SK-N-SH (cell line): ENCODE measurements at regions not wholly inside any gene's neighbourhood (a gene's known extent, or its start where the extent isn't known, plus 50 kb on each side); places are given as distances from the start of the nearest gene placed in this dataset.

Experiments
- CTCF ChIA-PET: fragments of 300-600, 350-600 bp; formaldehyde crosslinking; extraction: SDS; loops from one replicate; lab custom pipeline; 2021; lab: Yijun Ruan, JAX
- POLR2A ChIA-PET: fragments of 350-600 bp; sonication (Branson Sonifier 250); formaldehyde crosslinking; extraction: SDS; loops from one replicate; lab custom pipeline; 2020; ENCODE audit warnings: antibody characterized with exemption, inconsistent platforms; lab: Yijun Ruan, JAX
- DNase-seq: peaks from one replicate; pipeline ENCODE4 v3.0.0; 2012
- H2AFZ ChIP-seq: fragments of 200-600 bp; sonication (generic); 2 replicates; pipeline ENCODE4 v1.8.1; 2016; ENCODE audit warnings: antibody characterized with exemption, mild to moderate bottlenecking, low read depth
- H3F3A ChIP-seq: fragments of 200-600 bp; sonication (generic); replicated peaks from 2 replicates; pipeline ENCODE3; 2016; ENCODE audit warnings: antibody characterized with exemption, mild to moderate bottlenecking; ENCODE audit not compliant: insufficient read depth
- H3K27ac ChIP-seq, 2 experiments: fragments of 200-500 bp in 1 of 2; fragments of 200-600 bp in 1 of 2; sonication (Bioruptor generic) in 1 of 2; sonication (generic), shearing (Covaris generic) in 1 of 2; 2 replicates each; pipeline versions ENCODE4 v1.5.1 to v1.6.1; 2014 to 2016; ENCODE audit warnings: low read depth in 2 of 2, inconsistent platforms in 1 of 2, low read length in 1 of 2, mild to moderate bottlenecking in 1 of 2, mixed read lengths in 1 of 2
- H3K27me3 ChIP-seq: fragments of 200-600 bp; sonication (generic), shearing (Covaris generic); 2 replicates; pipeline ENCODE4 v1.6.1; 2016; ENCODE audit warnings: mixed run types; ENCODE audit not compliant: insufficient read depth
- H3K36me3 ChIP-seq, 2 experiments: fragments of 200-500 bp in 1 of 2; fragments of 200-600 bp in 1 of 2; sonication (Bioruptor generic) in 1 of 2; sonication (generic) in 1 of 2; replicated peaks in 1 of 2; 2 replicates each; pipeline versions ENCODE3 to v1.5.1; 2014 to 2016; ENCODE audit warnings: low read length in 1 of 2, mild to moderate bottlenecking in 1 of 2; ENCODE audit not compliant: insufficient read depth in 2 of 2, control insufficient read depth in 1 of 2
- H3K4me1 ChIP-seq, 2 experiments: fragments of 200-500 bp in 1 of 2; fragments of 200-600 bp in 1 of 2; sonication (Bioruptor generic) in 1 of 2; sonication (generic), shearing (Covaris generic) in 1 of 2; 2 replicates each; pipeline versions ENCODE4 v1.5.1 to v1.6.1; 2014 to 2016; ENCODE audit warnings: low read depth in 1 of 2, low read length in 1 of 2, mixed run types in 1 of 2; ENCODE audit not compliant: insufficient read depth in 2 of 2, control insufficient read depth in 1 of 2
- H3K4me2 ChIP-seq: fragments of 200-600 bp; sonication (generic), shearing (Covaris generic); 2 replicates; pipeline ENCODE4 v1.6.1; 2017; ENCODE audit warnings: mixed run types
- H3K4me3 ChIP-seq, 2 experiments: fragments of 200-500 bp in 1 of 2; fragments of 200-600 bp in 1 of 2; sonication (Bioruptor generic) in 1 of 2; sonication (generic), shearing (Covaris generic) in 1 of 2; 2 replicates each; pipeline versions ENCODE4 v1.5.1 to v1.8.1; 2014 to 2016; ENCODE audit warnings: low read depth in 2 of 2, inconsistent platforms in 1 of 2, low read length in 1 of 2, mild to moderate bottlenecking in 1 of 2, mixed read lengths in 1 of 2, moderate library complexity in 1 of 2
- H3K79me2 ChIP-seq: fragments of 200-600 bp; sonication (generic); 2 replicates; pipeline ENCODE4 v1.8.1; 2017; ENCODE audit warnings: mild to moderate bottlenecking; ENCODE audit not compliant: insufficient read depth
- H3K9ac ChIP-seq: fragments of 200-600 bp; sonication (generic); 2 replicates; pipeline ENCODE4 v1.6.1; 2017; ENCODE audit warnings: mixed run types
- H3K9me2 ChIP-seq: fragments of 200-600 bp; sonication (generic); 2 replicates; pipeline ENCODE4 v1.6.1; 2017; ENCODE audit warnings: mixed run types
- H3K9me3 ChIP-seq: fragments of 200-600 bp; sonication (generic); 2 replicates; pipeline ENCODE4 v1.6.1; 2017; ENCODE audit warnings: mixed run types, mild to moderate bottlenecking, moderate library complexity
- H4K20me1 ChIP-seq: fragments of 200-600 bp; sonication (generic); 2 replicates; pipeline ENCODE4 v1.6.1; 2017; ENCODE audit warnings: mild to moderate bottlenecking, mixed run types; ENCODE audit not compliant: insufficient read depth
- ELF1 ChIP-seq: IDR thresholded peaks from 2 replicates; pipeline ENCODE4 v1.4.0; 2012
- EP300 ChIP-seq, 2 experiments: IDR thresholded peaks; 2 replicates each; pipeline versions ENCODE4 v1.4.0 to v1.6.1; 2012; ENCODE audit warnings: borderline replicate concordance in 1 of 2, low read depth in 1 of 2, low read length in 1 of 2
- EZH2phosphoT487 ChIP-seq: fragments of 200-600 bp; sonication (generic); IDR thresholded peaks from 2 replicates; pipeline ENCODE4 v1.6.1; 2017; ENCODE audit warnings: low read depth, mixed run types, mild to moderate bottlenecking, antibody characterized with exemption, moderate library complexity, borderline replicate concordance
- FOXM1 ChIP-seq: IDR thresholded peaks from 2 replicates; pipeline ENCODE4 v1.4.0; 2012; ENCODE audit warnings: low read depth, mild to moderate bottlenecking
- GATA2 ChIP-seq: sonication (generic); formaldehyde crosslinking; IDR thresholded peaks from 2 replicates; pipeline ENCODE4 v1.5.0; 2020; ENCODE audit warnings: mild to moderate bottlenecking, missing genetic modification reagents
- JUND ChIP-seq: IDR thresholded peaks from 2 replicates; pipeline ENCODE4 v1.4.0; 2012
- MAX ChIP-seq: IDR thresholded peaks from 2 replicates; pipeline ENCODE4 v1.4.0; 2012; ENCODE audit warnings: low read depth
- MXI1 ChIP-seq: IDR thresholded peaks from 2 replicates; pipeline ENCODE4 v1.6.1; 2012; ENCODE audit warnings: mild to moderate bottlenecking, low read depth, low read length, improper control_type of control experiment
- NFIC ChIP-seq: IDR thresholded peaks from 2 replicates; pipeline ENCODE4 v1.4.0; 2012; ENCODE audit warnings: borderline replicate concordance
- NRF1 ChIP-seq: IDR thresholded peaks from 2 replicates; pipeline ENCODE4 v1.6.1; 2012; ENCODE audit warnings: low read depth, mild to moderate bottlenecking, low read length
- POLR2AphosphoS5 ChIP-seq: IDR thresholded peaks from 2 replicates; pipeline ENCODE4 v1.6.1; 2012; ENCODE audit warnings: low read depth, low read length
- RAD21 ChIP-seq: IDR thresholded peaks from 2 replicates; pipeline ENCODE4 v1.6.1; 2012; ENCODE audit warnings: mild to moderate bottlenecking, low read length
- RCOR1 ChIP-seq: fragments of 150-350 bp; IDR thresholded peaks from 2 replicates; pipeline ENCODE4 v1.6.1; 2017; ENCODE audit warnings: antibody characterized with exemption, low read length
- RFX5 ChIP-seq: IDR thresholded peaks from 2 replicates; pipeline ENCODE4 v1.6.1; 2012; ENCODE audit warnings: mild to moderate bottlenecking, improper control_type of control experiment, low read length
- SMC3 ChIP-seq: IDR thresholded peaks from 2 replicates; pipeline ENCODE4 v1.6.1; 2012; ENCODE audit warnings: low read depth, low read length, improper control_type of control experiment
- TCF12 ChIP-seq: IDR thresholded peaks from 2 replicates; pipeline ENCODE4 v1.4.0; 2012
- TEAD4 ChIP-seq: IDR thresholded peaks from 2 replicates; pipeline ENCODE4 v1.4.0; 2012; ENCODE audit warnings: mild to moderate bottlenecking, borderline replicate concordance; ENCODE audit not compliant: insufficient read depth
- WGBS: methylation state at CpG from one replicate; pipeline ENCODE4 v1.1.6; 2017; ENCODE audit warnings: low lambda C conversion rate; 5-methylcytosine and 5-hydroxymethylcytosine counted together
- TF ChIP-seq, protein P1 (sequence below): IDR thresholded peaks from 2 replicates; pipeline ENCODE4 v1.6.1; 2012; ENCODE audit warnings: mild to moderate bottlenecking, low read depth, low read length, moderate library complexity
- TF ChIP-seq, protein P2 (sequence below): IDR thresholded peaks from 2 replicates; pipeline ENCODE4 v1.4.0; 2012; ENCODE audit warnings: low read depth, borderline replicate concordance

DNA sequence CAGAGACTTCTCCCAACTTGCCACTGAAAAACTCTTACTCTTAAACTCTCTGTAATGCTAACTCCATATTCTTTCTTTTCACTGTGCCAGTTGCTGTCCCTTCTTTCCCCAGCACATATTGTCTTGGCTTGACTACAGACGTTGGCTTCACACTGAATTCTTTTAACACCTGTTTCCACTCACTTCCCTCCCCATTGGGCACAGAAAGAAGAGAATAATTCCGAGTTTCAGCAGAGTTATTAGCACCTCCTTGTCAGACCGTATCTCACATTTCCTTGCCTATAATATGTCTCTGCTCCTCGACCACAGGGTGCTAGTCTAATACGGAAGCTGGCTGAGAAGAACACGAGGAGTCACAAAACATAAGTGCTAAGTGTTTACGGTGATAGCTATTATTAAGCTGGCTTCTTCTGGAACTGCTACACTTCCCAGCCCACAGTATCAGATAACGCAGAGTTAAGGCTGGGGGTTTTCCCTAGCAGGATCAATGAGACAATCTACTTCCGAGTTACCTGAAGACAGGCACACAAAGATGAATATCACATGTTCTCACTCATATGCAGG lies 188.5 kb upstream of the CDH8 start:
- ChIA-PET CTCF (interaction anchor here (0.7 to 2.8 kb wide), 5 partner anchors 22 to 646 kb away, joined by 3 to 18 read pairs (median 4); no protein-coding TSS in a partner anchor), POLR2A (no interaction called here)
- no peaks in the 10 kb centered on the region for H3K27me3 ChIP-seq
- H3K4me3 ChIP-seq = no peak overlapping the region
- DNase-seq = no peak
- no peaks in the 10 kb centered on the region for H3F3A ChIP-seq
- H3K9me2 ChIP-seq = no peaks in the 10 kb centered on the region
- 46% methylated on average over 9 of the region's 9 CpGs for WGBS
- TF ChIP-seq POLR2AphosphoS5 (no peak), JUND (no peak), SMC3 (no peak), TCF12 (no peak), RFX5 (no peak), EP300 (IDR thresholded peaks at IDR 0.05; ENCODE audit: borderline replicate concordance in 1 of 2, low read depth in 1 of 2, low read length in 1 of 2) (no peak), NFIC (no peak), EZH2phosphoT487 (no peak), RAD21 (no peak), TEAD4 (no peak), RCOR1 (no peak), GATA2 (no peak), MAX (no peak), FOXM1 (no peak)
- TF ChIP-seq, protein P1, sequence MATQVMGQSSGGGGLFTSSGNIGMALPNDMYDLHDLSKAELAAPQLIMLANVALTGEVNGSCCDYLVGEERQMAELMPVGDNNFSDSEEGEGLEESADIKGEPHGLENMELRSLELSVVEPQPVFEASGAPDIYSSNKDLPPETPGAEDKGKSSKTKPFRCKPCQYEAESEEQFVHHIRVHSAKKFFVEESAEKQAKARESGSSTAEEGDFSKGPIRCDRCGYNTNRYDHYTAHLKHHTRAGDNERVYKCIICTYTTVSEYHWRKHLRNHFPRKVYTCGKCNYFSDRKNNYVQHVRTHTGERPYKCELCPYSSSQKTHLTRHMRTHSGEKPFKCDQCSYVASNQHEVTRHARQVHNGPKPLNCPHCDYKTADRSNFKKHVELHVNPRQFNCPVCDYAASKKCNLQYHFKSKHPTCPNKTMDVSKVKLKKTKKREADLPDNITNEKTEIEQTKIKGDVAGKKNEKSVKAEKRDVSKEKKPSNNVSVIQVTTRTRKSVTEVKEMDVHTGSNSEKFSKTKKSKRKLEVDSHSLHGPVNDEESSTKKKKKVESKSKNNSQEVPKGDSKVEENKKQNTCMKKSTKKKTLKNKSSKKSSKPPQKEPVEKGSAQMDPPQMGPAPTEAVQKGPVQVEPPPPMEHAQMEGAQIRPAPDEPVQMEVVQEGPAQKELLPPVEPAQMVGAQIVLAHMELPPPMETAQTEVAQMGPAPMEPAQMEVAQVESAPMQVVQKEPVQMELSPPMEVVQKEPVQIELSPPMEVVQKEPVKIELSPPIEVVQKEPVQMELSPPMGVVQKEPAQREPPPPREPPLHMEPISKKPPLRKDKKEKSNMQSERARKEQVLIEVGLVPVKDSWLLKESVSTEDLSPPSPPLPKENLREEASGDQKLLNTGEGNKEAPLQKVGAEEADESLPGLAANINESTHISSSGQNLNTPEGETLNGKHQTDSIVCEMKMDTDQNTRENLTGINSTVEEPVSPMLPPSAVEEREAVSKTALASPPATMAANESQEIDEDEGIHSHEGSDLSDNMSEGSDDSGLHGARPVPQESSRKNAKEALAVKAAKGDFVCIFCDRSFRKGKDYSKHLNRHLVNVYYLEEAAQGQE = no peak
- no peaks in the 10 kb centered on the region for H4K20me1 ChIP-seq
- H2AFZ ChIP-seq = no peak overlapping the region
- H3K36me3 ChIP-seq = no peaks in the 10 kb centered on the region
- no peaks in the 10 kb centered on the region for H3K79me2 ChIP-seq
- H3K4me2 ChIP-seq = no peak overlapping the region
- no peaks in the 10 kb centered on the region for H3K9me3 ChIP-seq
- H3K27ac ChIP-seq = no peak overlapping the region
- no peaks in the 10 kb centered on the region for H3K4me1 ChIP-seq
- no peak overlapping the region for H3K9ac ChIP-seq

GRCh38 chr16:62216837-62217236 lies 180.6 kb upstream of the CDH8 start:
- Histone ChIP-seq H3K79me2 (no peaks in the 10 kb centered on the region), H3F3A (no peaks in the 10 kb centered on the region), H3K4me2 (no peak overlapping the region), H3K27ac (no peak overlapping the region), H3K9me3 (no peaks in the 10 kb centered on the region), H3K27me3 (no peaks in the 10 kb centered on the region), H4K20me1 (no peaks in the 10 kb centered on the region), H3K36me3 (no peaks in the 10 kb centered on the region), H3K4me3 (no peak overlapping the region), H3K9ac (no peak overlapping the region), H3K4me1 (no peaks in the 10 kb centered on the region), H3K9me2 (no peaks in the 10 kb centered on the region), H2AFZ (no peak overlapping the region)
- ChIA-PET POLR2A (no interaction called here), CTCF (interaction anchor here (0.9 to 1.2 kb wide), 2 partner anchors 9 to 13 kb away, joined by 3 read pairs; no protein-coding TSS in a partner anchor)
- TF ChIP-seq NFIC = no peak
- no peak for TF ChIP-seq ELF1
- no peak for TF ChIP-seq MXI1
- TF ChIP-seq, protein P2, sequence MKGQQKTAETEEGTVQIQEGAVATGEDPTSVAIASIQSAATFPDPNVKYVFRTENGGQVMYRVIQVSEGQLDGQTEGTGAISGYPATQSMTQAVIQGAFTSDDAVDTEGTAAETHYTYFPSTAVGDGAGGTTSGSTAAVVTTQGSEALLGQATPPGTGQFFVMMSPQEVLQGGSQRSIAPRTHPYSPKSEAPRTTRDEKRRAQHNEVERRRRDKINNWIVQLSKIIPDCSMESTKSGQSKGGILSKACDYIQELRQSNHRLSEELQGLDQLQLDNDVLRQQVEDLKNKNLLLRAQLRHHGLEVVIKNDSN = no peak
- TF ChIP-seq RAD21 = no peak
- no peak for TF ChIP-seq NRF1
- no peak for DNase-seq
- WGBS = 28% methylated on average over 3 of the region's 3 CpGs
